GM19035 (cell line): ENCODE measurements at regions not wholly inside any gene's neighbourhood (a gene's known extent, or its start where the extent isn't known, plus 50 kb on each side); places are given as distances from the start of the nearest gene placed in this dataset.

Experiments used
- ATAC-seq: cut with Tn5 transposase; IDR thresholded peaks from one replicate; pipeline ENCODE4 v1.9.1; 2021; ENCODE audit not compliant: unreplicated experiment

- ATAC-seq, result no peak
These were observed 185.6 kb upstream of the TNRC6C start for GRCh38 chr17:77772899-77773358.

GRCh38 chr17:77774182-77774581, 184.3 kb upstream of the TNRC6C start:
- ATAC-seq, result no peak

GRCh38 chr17:77778636-77779489, 179.6 kb upstream of the TNRC6C start:
- ATAC-seq, result no peak

- no peak for ATAC-seq
These were observed 178.6 kb upstream of the TNRC6C start for GRCh38 chr17:77779711-77780539.

- ATAC-seq, result no peak
These were observed 177.0 kb upstream of the TNRC6C start for GRCh38 chr17:77781536-77781935.

- no peak for ATAC-seq
These were observed 176.3 kb upstream of the TNRC6C start for GRCh38 chr17:77782201-77782600.

GRCh38 chr17:77782611-77783010, 175.9 kb upstream of the TNRC6C start:
- ATAC-seq, result no peak

GRCh38 chr17:77783991-77784820, 174.3 kb upstream of the TNRC6C start:
- no peak for ATAC-seq

GRCh38 chr17:77785312-77785905, 173.1 kb upstream of the TNRC6C start:
- no peak for ATAC-seq

- ATAC-seq, result no peak
These were observed 172.4 kb upstream of the TNRC6C start for GRCh38 chr17:77786090-77786489.

GRCh38 chr17:77786740-77787505, 171.6 kb upstream of the TNRC6C start:
- ATAC-seq, result no peak

GRCh38 chr17:77790143-77790829, 168.2 kb upstream of the TNRC6C start:
- ATAC-seq, result no peak

- ATAC-seq, result no peak
These were observed 165.9 kb upstream of the TNRC6C start for GRCh38 chr17:77792626-77793025.

- no peak for ATAC-seq
These were observed 165.1 kb upstream of the TNRC6C start for GRCh38 chr17:77793146-77793970.

GRCh38 chr17:77793971-77794235, 164.6 kb upstream of the TNRC6C start:
- ATAC-seq, result no peak

- ATAC-seq, result no peak
These were observed 163.7 kb upstream of the TNRC6C start for GRCh38 chr17:77794846-77795245.

GRCh38 chr17:77795685-77796084, 162.8 kb upstream of the TNRC6C start:
- no peak for ATAC-seq

GRCh38 chr17:77796176-77796860, 162.2 kb upstream of the TNRC6C start:
- no peak for ATAC-seq
